ENCODE measurements at regions not wholly inside any gene's neighbourhood (a gene's known extent, or its start where the extent isn't known, plus 50 kb on each side); places are given as distances from the start of the nearest gene placed in this dataset.
"Not testable (repeated sequence)": the region's sequence is repeated elsewhere in the genome, so short reads cannot be mapped to it uniquely, and the experiment has no call there.

- H3K4me3 Mint-ChIP-seq: no peak overlapping the region
- H3K4me1 Mint-ChIP-seq: peaks cover 6% of the 10 kb centered on the region
- no peak for ATAC-seq
- H3K27ac Mint-ChIP-seq: no peak overlapping the region
- peaks cover 2% of the 10 kb centered on the region for H3K9me3 Mint-ChIP-seq
- no peaks in the 10 kb centered on the region for H3K36me3 Mint-ChIP-seq
- peaks cover 33% of the 10 kb centered on the region for H3K27me3 Mint-ChIP-seq
These were observed 102.3 kb upstream of the TIAM1 start for GRCh38 chr21:31446226-31446855.

GRCh38 chr21:31445137-31445536, 101.1 kb upstream of the TIAM1 start:
- H3K36me3 Mint-ChIP-seq: peaks cover 4% of the 10 kb centered on the region
- peaks cover 6% of the 10 kb centered on the region for H3K4me1 Mint-ChIP-seq
- H3K4me3 Mint-ChIP-seq: no peak overlapping the region
- H3K27ac Mint-ChIP-seq: no peak overlapping the region
- peaks cover 5% of the 10 kb centered on the region for H3K9me3 Mint-ChIP-seq
- no peak for ATAC-seq
- peaks cover 38% of the 10 kb centered on the region for H3K27me3 Mint-ChIP-seq

- Mint-ChIP-seq H3K27ac (no peak overlapping the region), H3K27me3 (peaks cover 42% of the 10 kb centered on the region), H3K4me1 (peaks cover 6% of the 10 kb centered on the region), H3K4me3 (no peak overlapping the region), H3K36me3 (peaks cover 4% of the 10 kb centered on the region), H3K9me3 (peaks cover 5% of the 10 kb centered on the region)
- no peak for ATAC-seq
These were observed 99.9 kb upstream of the TIAM1 start for GRCh38 chr21:31443736-31444521.

- H3K4me3 Mint-ChIP-seq: no peak overlapping the region
- peaks cover 4% of the 10 kb centered on the region for H3K36me3 Mint-ChIP-seq
- no peak overlapping the region for H3K27ac Mint-ChIP-seq
- H3K4me1 Mint-ChIP-seq: peaks cover 6% of the 10 kb centered on the region
- H3K9me3 Mint-ChIP-seq: peaks cover 5% of the 10 kb centered on the region
- ATAC-seq: no peak
- peaks cover 37% of the 10 kb centered on the region for H3K27me3 Mint-ChIP-seq
These were observed 98.3 kb upstream of the TIAM1 start for GRCh38 chr21:31442339-31442738.

- Mint-ChIP-seq H3K27me3 (no peaks in the 10 kb centered on the region), H3K4me1 (no peaks in the 10 kb centered on the region), H3K9me3 (no peaks in the 10 kb centered on the region), H3K4me3 (no peak overlapping the region), H3K36me3 (no peaks in the 10 kb centered on the region), H3K27ac (no peak overlapping the region)
- ATAC-seq: no peak
These were observed 85.4 kb upstream of the TIAM1 start for GRCh38 chr21:31429506-31429905.

GRCh38 chr21:31426235-31426797, 82.3 kb upstream of the TIAM1 start:
- ATAC-seq: no peak
- Mint-ChIP-seq H3K9me3 (no peaks in the 10 kb centered on the region), H3K27me3 (no peaks in the 10 kb centered on the region), H3K4me3 (no peak overlapping the region), H3K36me3 (no peaks in the 10 kb centered on the region), H3K27ac (no peak overlapping the region), H3K4me1 (no peaks in the 10 kb centered on the region)

- H3K27ac Mint-ChIP-seq: no peak overlapping the region
- H3K9me3 Mint-ChIP-seq: no peaks in the 10 kb centered on the region
- H3K4me1 Mint-ChIP-seq: no peaks in the 10 kb centered on the region
- ATAC-seq: no peak
- H3K36me3 Mint-ChIP-seq: no peaks in the 10 kb centered on the region
- no peak overlapping the region for H3K4me3 Mint-ChIP-seq
- no peaks in the 10 kb centered on the region for H3K27me3 Mint-ChIP-seq
These were observed 81.1 kb upstream of the TIAM1 start for GRCh38 chr21:31425138-31425537.

- no peaks in the 10 kb centered on the region for H3K36me3 Mint-ChIP-seq
- no peaks in the 10 kb centered on the region for H3K9me3 Mint-ChIP-seq
- H3K4me3 Mint-ChIP-seq: no peak overlapping the region
- ATAC-seq: no peak
- no peaks in the 10 kb centered on the region for H3K4me1 Mint-ChIP-seq
- H3K27ac Mint-ChIP-seq: no peak overlapping the region
- no peaks in the 10 kb centered on the region for H3K27me3 Mint-ChIP-seq
These were observed 80.0 kb upstream of the TIAM1 start for GRCh38 chr21:31424058-31424457.

GRCh38 chr21:31420988-31421387, 76.9 kb upstream of the TIAM1 start:
- peaks cover 5% of the 10 kb centered on the region for H3K36me3 Mint-ChIP-seq
- H3K4me3 Mint-ChIP-seq: no peak overlapping the region
- no peak for ATAC-seq
- H3K4me1 Mint-ChIP-seq: no peaks in the 10 kb centered on the region
- peaks cover 15% of the 10 kb centered on the region for H3K9me3 Mint-ChIP-seq
- no peaks in the 10 kb centered on the region for H3K27me3 Mint-ChIP-seq
- no peak overlapping the region for H3K27ac Mint-ChIP-seq

GRCh38 chr21:31420354-31420753, 76.3 kb upstream of the TIAM1 start:
- Mint-ChIP-seq H3K27ac (no peak overlapping the region), H3K36me3 (peaks cover 5% of the 10 kb centered on the region), H3K4me3 (no peak overlapping the region), H3K27me3 (no peaks in the 10 kb centered on the region), H3K9me3 (peaks cover 16% of the 10 kb centered on the region), H3K4me1 (no peaks in the 10 kb centered on the region)
- no peak for ATAC-seq

- Mint-ChIP-seq H3K9me3 (peaks cover 16% of the 10 kb centered on the region), H3K36me3 (peaks cover 5% of the 10 kb centered on the region), H3K27me3 (no peaks in the 10 kb centered on the region), H3K4me1 (no peaks in the 10 kb centered on the region), H3K4me3 (no peak overlapping the region), H3K27ac (no peak overlapping the region)
- ATAC-seq: no peak
These were observed 74.4 kb upstream of the TIAM1 start for GRCh38 chr21:31418377-31419001.

GRCh38 chr21:31417214-31417613, 73.2 kb upstream of the TIAM1 start:
- not testable (repeated sequence) for H3K27me3 Mint-ChIP-seq, H3K36me3 Mint-ChIP-seq, H3K4me3 Mint-ChIP-seq, H3K4me1 Mint-ChIP-seq, ATAC-seq, H3K27ac Mint-ChIP-seq
- peaks cover 16% of the 10 kb centered on the region for H3K9me3 Mint-ChIP-seq

GRCh38 chr21:31416465-31416864, 72.4 kb upstream of the TIAM1 start:
- H3K4me3 Mint-ChIP-seq: no peak overlapping the region
- peaks cover 16% of the 10 kb centered on the region for H3K9me3 Mint-ChIP-seq
- no peak for ATAC-seq
- no peaks in the 10 kb centered on the region for H3K27me3 Mint-ChIP-seq
- peaks cover 5% of the 10 kb centered on the region for H3K36me3 Mint-ChIP-seq
- H3K27ac Mint-ChIP-seq: no peak overlapping the region
- no peaks in the 10 kb centered on the region for H3K4me1 Mint-ChIP-seq

- H3K9me3 Mint-ChIP-seq: peaks cover 16% of the 10 kb centered on the region
- H3K4me1 Mint-ChIP-seq: no peaks in the 10 kb centered on the region
- no peak for ATAC-seq
- H3K4me3 Mint-ChIP-seq: no peak overlapping the region
- H3K27me3 Mint-ChIP-seq: no peaks in the 10 kb centered on the region
- H3K36me3 Mint-ChIP-seq: peaks cover 5% of the 10 kb centered on the region
- H3K27ac Mint-ChIP-seq: no peak overlapping the region
These were observed 70.4 kb upstream of the TIAM1 start for GRCh38 chr21:31414263-31415000.

GRCh38 chr21:31413698-31414097, 69.6 kb upstream of the TIAM1 start:
- peaks cover 5% of the 10 kb centered on the region for H3K36me3 Mint-ChIP-seq
- no peak overlapping the region for H3K27ac Mint-ChIP-seq
- no peak overlapping the region for H3K4me3 Mint-ChIP-seq
- no peaks in the 10 kb centered on the region for H3K27me3 Mint-ChIP-seq
- H3K4me1 Mint-ChIP-seq: no peaks in the 10 kb centered on the region
- no peak for ATAC-seq
- H3K9me3 Mint-ChIP-seq: peaks cover 16% of the 10 kb centered on the region

All from stimulated activated memory B cell treated with anti-CD40 and anti-IgM and Interleukin-4, amounts not matched to agents 10 μg/mL and 1 μg/mL and 100 μg/mL, for 72 hours (primary cell).